ENCODE measurements at regions not wholly inside any gene's neighbourhood (a gene's known extent, or its start where the extent isn't known, plus 50 kb on each side); places are given as distances from the start of the nearest gene placed in this dataset.

DNA sequence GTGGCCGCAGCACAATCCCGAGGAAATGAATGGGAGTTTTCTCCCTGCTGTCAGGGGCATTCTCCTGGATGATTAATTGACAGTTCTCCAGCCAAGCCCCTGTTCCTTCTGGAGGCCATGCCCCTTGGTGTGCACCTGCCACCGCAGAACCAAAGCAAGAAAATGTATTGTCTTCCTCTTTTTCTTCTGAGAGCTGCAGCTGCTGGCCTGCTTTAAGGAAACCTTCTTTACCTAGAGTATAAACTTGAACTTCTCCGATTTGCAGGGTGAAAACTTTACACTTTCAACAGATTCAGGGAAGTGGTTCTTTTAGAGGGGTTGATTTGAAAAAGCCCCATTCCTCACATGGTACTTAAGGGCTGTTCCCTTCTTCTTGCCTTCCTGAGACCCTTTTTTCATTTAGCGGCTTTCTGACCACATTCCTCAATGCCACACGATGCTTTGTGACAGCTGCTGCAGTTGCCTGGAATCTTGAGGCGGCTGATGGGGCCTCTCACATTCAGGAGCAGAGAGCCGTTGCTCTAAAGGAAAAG lies 402.8 kb downstream of the TXNL1 start:
- no peak for TF ChIP-seq CTCF (IDR thresholded peaks at IDR 0.05; ENCODE audit: low read depth, low read length)
- no peaks in the 10 kb centered on the region for H3K36me3 ChIP-seq
- H3K4me3 ChIP-seq (ENCODE audit: low read depth, low read length) = no peak overlapping the region
- no peak overlapping the region for H3K27ac ChIP-seq
- DNase-seq = no peak
- H3K27me3 ChIP-seq (ENCODE audit: insufficient read depth, low read depth, severe bottlenecking) = no peaks in the 10 kb centered on the region
- H3K9me3 ChIP-seq (ENCODE audit: severe bottlenecking) = peaks cover 3% of the 10 kb centered on the region

- peaks cover 2% of the 10 kb centered on the region for H3K9me3 ChIP-seq (ENCODE audit: severe bottlenecking)
- DNase-seq = no peak
- H3K36me3 ChIP-seq = no peaks in the 10 kb centered on the region
- TF ChIP-seq CTCF (IDR thresholded peaks at IDR 0.05; ENCODE audit: low read depth, low read length) = no peak
- H3K27me3 ChIP-seq (ENCODE audit: insufficient read depth, low read depth, severe bottlenecking) = no peaks in the 10 kb centered on the region
- no peak overlapping the region for H3K27ac ChIP-seq
- H3K4me3 ChIP-seq (ENCODE audit: low read depth, low read length) = no peak overlapping the region
Measured at GRCh38 chr18:56235071-56235470, 403.3 kb downstream of the TXNL1 start.

DNA sequence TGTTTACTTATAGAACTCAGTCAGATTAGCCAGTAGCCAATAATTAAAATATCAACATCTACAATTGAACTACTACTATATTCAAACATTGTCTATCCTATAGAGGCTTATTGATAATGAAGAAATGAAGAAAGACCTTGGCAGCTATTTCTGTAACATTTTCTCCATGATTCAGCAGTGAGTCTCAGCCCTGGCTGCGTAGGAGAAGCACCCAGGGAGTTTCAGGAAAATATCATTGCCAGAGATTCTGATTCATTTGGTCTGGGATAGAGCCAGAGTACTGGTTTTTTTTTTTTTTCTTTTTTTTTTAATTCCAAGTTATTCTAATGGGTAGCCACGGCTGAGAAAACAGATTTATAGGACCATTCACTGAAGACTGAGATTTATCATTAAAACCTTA lies 404.8 kb downstream of the TXNL1 start:
- Histone ChIP-seq H3K4me3 (ENCODE audit: low read depth, low read length) (no peak overlapping the region), H3K36me3 (no peaks in the 10 kb centered on the region), H3K9me3 (ENCODE audit: severe bottlenecking) (peaks cover 2% of the 10 kb centered on the region), H3K27me3 (ENCODE audit: insufficient read depth, low read depth, severe bottlenecking) (no peaks in the 10 kb centered on the region), H3K27ac (no peak overlapping the region)
- no peak for TF ChIP-seq CTCF (IDR thresholded peaks at IDR 0.05; ENCODE audit: low read depth, low read length)
- no peak for DNase-seq

- Histone ChIP-seq H3K4me3 (ENCODE audit: low read depth, low read length) (no peak overlapping the region), H3K27ac (no peak overlapping the region), H3K27me3 (ENCODE audit: insufficient read depth, low read depth, severe bottlenecking) (no peaks in the 10 kb centered on the region), H3K9me3 (ENCODE audit: severe bottlenecking) (peaks cover 2% of the 10 kb centered on the region), H3K36me3 (no peaks in the 10 kb centered on the region)
- no peak for DNase-seq
- TF ChIP-seq CTCF (IDR thresholded peaks at IDR 0.05; ENCODE audit: low read depth, low read length) = no peak
Measured at GRCh38 chr18:56226025-56226424, 412.4 kb downstream of the TXNL1 start.

DNA sequence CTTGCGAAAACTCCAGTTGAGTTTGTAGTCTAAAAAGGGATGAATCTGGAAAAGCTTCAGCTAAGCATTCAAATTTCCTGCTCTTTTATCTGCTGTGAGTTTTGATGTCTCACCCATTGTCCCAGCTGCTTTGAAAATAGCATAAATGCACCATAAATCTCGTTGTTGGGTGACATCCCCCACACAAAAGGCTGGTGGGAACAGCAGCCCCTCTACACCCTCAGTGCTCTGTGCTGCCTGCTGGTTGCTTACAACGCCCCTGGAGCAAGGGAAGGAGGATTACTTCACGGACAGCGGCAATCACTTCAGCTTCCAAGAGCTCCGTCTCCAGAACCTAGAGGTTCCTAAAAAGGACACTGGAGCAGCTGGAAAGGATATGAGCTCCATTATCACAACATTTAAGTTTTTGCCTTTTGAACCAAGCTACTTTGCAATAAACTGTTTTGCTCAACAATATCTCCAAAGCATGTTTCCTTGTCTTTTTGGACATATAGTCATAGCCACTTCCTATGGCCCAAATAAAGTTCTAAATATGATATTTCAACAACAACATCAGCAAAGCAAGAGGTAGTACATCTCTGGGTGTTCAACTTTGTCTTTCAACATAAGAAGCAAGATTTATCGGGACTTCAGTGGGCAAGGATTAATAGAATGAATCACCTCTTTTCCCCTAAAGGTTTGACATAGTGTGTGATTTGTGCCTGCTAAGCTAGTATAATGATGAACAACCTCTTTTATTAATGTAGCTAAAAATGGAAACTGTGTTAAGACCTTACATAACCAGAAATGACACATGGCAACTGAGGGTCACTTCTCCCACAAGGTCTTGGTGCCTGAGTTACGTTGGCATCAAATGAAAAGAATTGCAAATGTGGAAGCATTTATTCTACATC lies 413.5 kb downstream of the TXNL1 start:
- Histone ChIP-seq H3K27me3 (ENCODE audit: insufficient read depth, low read depth, severe bottlenecking) (no peaks in the 10 kb centered on the region), H3K4me3 (ENCODE audit: low read depth, low read length) (no peak overlapping the region), H3K27ac (no peak overlapping the region), H3K9me3 (ENCODE audit: severe bottlenecking) (no peaks in the 10 kb centered on the region), H3K36me3 (no peaks in the 10 kb centered on the region)
- no peak for DNase-seq
- no peak for TF ChIP-seq CTCF (IDR thresholded peaks at IDR 0.05; ENCODE audit: low read depth, low read length)
